HG03103 (cell line): ENCODE measurements at regions not wholly inside any gene's neighbourhood (a gene's known extent, or its start where the extent isn't known, plus 50 kb on each side); places are given as distances from the start of the nearest gene placed in this dataset.
A peak's percentile ranks its signal among the peaks of the same experiment; 100 is the strongest.

Experiments
- ATAC-seq: cut with Tn5 transposase; IDR thresholded peaks from one replicate; pipeline ENCODE4 v1.9.1; 2021; ENCODE audit warnings: low read depth; ENCODE audit not compliant: unreplicated experiment

GRCh38 chr10:31081937-31082840 is 50.5 kb upstream of the ZNF438 start:
- no peak for ATAC-seq

- ATAC-seq: no peak
These were observed 52.1 kb upstream of the ZNF438 start for GRCh38 chr10:31083765-31084184.

GRCh38 chr10:31087011-31087410 is 55.3 kb upstream of the ZNF438 start:
- ATAC-seq: no peak

GRCh38 chr10:31087851-31088250 is 56.2 kb upstream of the ZNF438 start:
- no peak for ATAC-seq

GRCh38 chr10:31090894-31091607 is 59.4 kb upstream of the ZNF438 start:
- ATAC-seq: no peak

GRCh38 chr10:31095677-31096560 is 64.3 kb upstream of the ZNF438 start:
- no peak for ATAC-seq

- no peak for ATAC-seq
These were observed 66.4 kb upstream of the ZNF438 start for GRCh38 chr10:31098046-31098445.

- ATAC-seq: no peak
These were observed 67.4 kb upstream of the ZNF438 start for GRCh38 chr10:31099094-31099493.

GRCh38 chr10:31099664-31100063 is 68.0 kb upstream of the ZNF438 start:
- ATAC-seq: no peak

- no peak for ATAC-seq
These were observed 68.5 kb upstream of the ZNF438 start for GRCh38 chr10:31100115-31100601.

GRCh38 chr10:31100662-31101061 is 69.0 kb upstream of the ZNF438 start:
- ATAC-seq: no peak

- peak; percentile 62 for ATAC-seq
These were observed 69.5 kb upstream of the ZNF438 start for GRCh38 chr10:31101123-31101522.

- ATAC-seq: no peak
These were observed 70.8 kb upstream of the ZNF438 start for GRCh38 chr10:31102421-31102820.

- no peak for ATAC-seq
These were observed 71.4 kb upstream of the ZNF438 start for GRCh38 chr10:31103112-31103511.

- no peak for ATAC-seq
These were observed 81.3 kb upstream of the ZNF438 start for GRCh38 chr10:31112961-31113360.

- no peak for ATAC-seq
These were observed 84.6 kb upstream of the ZNF438 start for GRCh38 chr10:31116226-31116625.

- ATAC-seq: no peak
These were observed 86.9 kb upstream of the ZNF438 start for GRCh38 chr10:31118556-31118955.

- no peak for ATAC-seq
These were observed 88.7 kb upstream of the ZNF438 start for GRCh38 chr10:31120392-31120791.

GRCh38 chr10:31120961-31121685 is 89.5 kb upstream of the ZNF438 start:
- ATAC-seq: no peak
